Erythroblast (primary cell): ENCODE measurements at regions not wholly inside any gene's neighbourhood (a gene's known extent, or its start where the extent isn't known, plus 50 kb on each side); places are given as distances from the start of the nearest gene placed in this dataset.

ENCODE experiments used
- GATA1 ChIP-seq: IDR thresholded peaks from 2 replicates; pipeline ENCODE4 v1.6.1; 2011; ENCODE audit warnings: low read depth, mild to moderate bottlenecking, control low read depth, low read length, moderate library complexity
- POLR2A ChIP-seq: IDR thresholded peaks from 2 replicates; pipeline ENCODE4 v1.6.1; 2011; ENCODE audit warnings: mild to moderate bottlenecking, low read length

GRCh38 chr18:47730795-47731194 is 199.7 kb downstream of the SMAD2 start:
- no peak for TF ChIP-seq POLR2A
- no peak for TF ChIP-seq GATA1
